ENCODE measurements at regions not wholly inside any gene's neighbourhood (a gene's known extent, or its start where the extent isn't known, plus 50 kb on each side); places are given as distances from the start of the nearest gene placed in this dataset.
"Not testable (repeated sequence)": the region's sequence is repeated elsewhere in the genome, so short reads cannot be mapped to it uniquely, and the experiment has no call there.

- DNase-seq (ENCODE audit: low read depth), result no peak
These were observed 324.0 kb upstream of the ROPN1 start for GRCh38 chr3:124316034-124316287.

GRCh38 chr3:124318014-124318413 is 326.1 kb upstream of the ROPN1 start:
- no peak for DNase-seq (ENCODE audit: low read depth)

DNA sequence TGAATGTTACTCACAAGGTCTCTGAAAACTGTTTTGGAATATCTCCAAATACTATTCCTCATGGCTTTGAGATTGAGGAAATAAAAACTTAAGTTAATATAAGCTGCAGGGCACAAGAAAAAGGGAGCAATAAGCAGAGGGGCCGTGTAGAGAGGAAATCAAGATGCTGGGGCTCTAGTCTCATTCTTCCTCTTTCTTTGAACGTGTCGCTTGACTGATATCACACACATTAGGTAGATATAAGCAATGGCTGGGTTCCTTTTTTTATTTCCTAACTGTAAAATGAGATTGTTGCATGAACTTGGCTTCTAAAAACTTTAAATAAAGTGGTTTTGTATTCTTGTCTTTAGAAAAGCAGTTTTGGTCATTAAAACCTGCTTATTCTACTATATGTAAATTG is 326.7 kb upstream of the ROPN1 start:
- no peak for DNase-seq (ENCODE audit: low read depth)

DNA sequence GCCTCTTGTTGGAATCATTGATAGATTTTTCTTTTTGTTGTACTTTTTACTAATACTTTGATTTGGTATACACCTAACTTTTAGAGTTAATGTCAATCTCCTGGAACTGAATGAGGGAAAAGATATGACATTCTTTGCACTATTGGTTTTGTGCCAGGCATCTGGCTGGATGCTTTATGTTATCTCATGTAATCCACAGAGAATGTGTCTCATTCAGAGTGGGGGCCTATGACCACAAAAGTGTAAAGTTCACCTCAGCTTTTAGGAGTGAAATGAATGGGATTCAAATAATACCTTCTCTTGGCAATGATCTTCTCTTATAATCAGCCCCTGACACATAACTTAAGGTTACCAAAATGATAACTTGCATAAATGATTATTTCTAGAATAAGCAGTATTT is 329.1 kb upstream of the ROPN1 start:
- no peak for DNase-seq (ENCODE audit: low read depth)

GRCh38 chr3:124322309-124322880 is 330.5 kb upstream of the ROPN1 start:
- DNase-seq (ENCODE audit: low read depth), result no peak

- no peak for DNase-seq (ENCODE audit: low read depth)
These were observed 331.0 kb upstream of the ROPN1 start for GRCh38 chr3:124322966-124323365.

DNA sequence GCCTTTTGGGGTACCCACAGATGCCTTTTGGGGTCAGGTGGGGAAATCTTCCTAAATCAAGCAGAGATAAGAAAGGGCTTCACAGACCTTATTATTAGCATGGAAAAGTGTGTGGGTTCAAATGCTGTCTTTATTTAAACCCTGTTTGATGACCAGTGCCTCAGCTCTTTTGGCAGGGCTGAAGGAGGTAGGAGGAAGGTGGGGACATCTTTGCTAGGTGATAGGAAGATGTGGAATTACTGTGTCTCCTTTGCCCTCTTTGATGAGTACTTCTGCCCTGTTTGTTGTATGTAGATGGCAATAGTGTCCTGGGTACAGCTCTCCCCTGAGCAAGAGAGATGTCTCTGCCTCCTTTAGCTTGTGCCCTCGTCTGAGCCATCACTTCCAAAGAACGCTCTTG is 333.3 kb upstream of the ROPN1 start:
- no peak for DNase-seq (ENCODE audit: low read depth)

GRCh38 chr3:124329723-124330122 is 337.8 kb upstream of the ROPN1 start:
- DNase-seq (ENCODE audit: low read depth), result no peak

DNA sequence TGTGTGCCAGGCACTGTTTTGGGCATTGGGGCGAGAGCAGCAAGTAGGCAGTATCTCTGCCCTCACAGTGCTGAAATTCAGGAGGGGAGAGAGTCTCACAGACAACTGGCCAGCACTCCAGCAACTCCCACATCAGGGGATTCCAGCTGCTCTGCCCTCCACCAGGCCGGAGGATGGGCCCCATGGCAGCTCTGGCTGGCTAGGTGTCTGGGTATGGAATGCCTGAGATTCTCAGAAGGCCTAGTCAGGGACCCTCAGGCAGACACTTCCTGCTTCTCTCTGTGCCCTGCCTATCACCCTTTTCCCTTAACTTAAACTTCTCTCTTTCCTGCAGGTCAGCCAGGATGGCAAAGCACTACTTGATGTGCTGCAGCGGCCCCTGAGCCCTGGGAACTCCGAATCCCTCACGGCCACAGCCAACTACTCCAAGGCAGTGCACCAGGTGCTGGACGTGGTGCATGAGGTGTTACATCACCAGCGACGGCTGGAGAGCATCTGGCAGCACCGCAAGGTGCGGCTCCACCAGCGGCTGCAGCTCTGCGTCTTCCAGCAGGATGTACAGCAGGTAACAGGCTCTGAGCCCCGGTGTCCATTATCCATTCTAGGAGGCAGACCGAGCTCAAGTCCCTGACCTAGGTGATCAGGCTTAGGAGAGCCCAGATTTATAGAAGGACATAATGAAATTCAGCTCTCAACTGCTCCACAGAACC is 342.2 kb upstream of the ROPN1 start:
- DNase-seq (ENCODE audit: low read depth), result no peak

- no peak for DNase-seq (ENCODE audit: low read depth)
These were observed 344.2 kb upstream of the ROPN1 start for GRCh38 chr3:124336067-124336656.

DNA sequence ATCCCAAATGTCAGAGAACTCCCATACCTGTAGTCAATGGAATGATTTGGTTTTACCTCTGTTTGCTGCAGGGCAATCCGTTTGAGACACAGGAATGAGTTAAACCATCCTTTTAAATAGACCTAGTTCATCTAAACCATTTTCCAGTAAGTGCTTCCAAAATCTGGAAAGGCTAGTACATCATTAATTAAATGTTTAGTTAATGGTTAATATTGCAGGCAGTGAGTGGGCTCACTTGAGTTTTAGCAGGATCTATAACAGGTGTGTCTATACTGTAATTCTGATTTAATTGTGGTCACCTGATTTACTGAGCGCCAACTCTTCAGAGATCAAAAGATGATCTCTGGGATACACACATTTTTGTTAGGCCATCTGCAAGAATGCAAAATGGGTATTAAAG is 353.9 kb upstream of the ROPN1 start:
- no peak for DNase-seq (ENCODE audit: low read depth)

DNA sequence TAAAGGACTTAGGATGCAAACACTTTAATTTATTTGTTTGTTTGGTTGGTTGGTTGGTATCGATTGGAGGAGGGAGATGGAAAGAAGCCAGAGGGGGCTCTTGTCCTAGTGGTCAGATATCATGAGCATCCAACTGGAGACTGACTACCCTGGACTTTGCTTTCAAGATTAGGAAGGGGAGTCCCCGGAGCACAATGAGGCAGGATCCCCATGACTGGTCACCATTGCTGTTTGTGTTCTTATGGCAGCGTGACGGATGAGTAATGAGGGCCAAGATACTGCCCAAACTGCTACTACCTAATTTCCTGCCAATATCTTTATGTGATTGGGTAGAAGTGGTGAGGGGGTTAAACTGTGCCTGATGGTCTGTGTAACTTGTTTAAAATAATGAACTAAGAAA is 354.6 kb upstream of the ROPN1 start:
- no peak for DNase-seq (ENCODE audit: low read depth)

- DNase-seq (ENCODE audit: low read depth), result no peak
These were observed 355.5 kb upstream of the ROPN1 start for GRCh38 chr3:124347418-124347817.

GRCh38 chr3:124348555-124348954 is 356.6 kb upstream of the ROPN1 start:
- DNase-seq (ENCODE audit: low read depth), result not testable (repeated sequence)

DNA sequence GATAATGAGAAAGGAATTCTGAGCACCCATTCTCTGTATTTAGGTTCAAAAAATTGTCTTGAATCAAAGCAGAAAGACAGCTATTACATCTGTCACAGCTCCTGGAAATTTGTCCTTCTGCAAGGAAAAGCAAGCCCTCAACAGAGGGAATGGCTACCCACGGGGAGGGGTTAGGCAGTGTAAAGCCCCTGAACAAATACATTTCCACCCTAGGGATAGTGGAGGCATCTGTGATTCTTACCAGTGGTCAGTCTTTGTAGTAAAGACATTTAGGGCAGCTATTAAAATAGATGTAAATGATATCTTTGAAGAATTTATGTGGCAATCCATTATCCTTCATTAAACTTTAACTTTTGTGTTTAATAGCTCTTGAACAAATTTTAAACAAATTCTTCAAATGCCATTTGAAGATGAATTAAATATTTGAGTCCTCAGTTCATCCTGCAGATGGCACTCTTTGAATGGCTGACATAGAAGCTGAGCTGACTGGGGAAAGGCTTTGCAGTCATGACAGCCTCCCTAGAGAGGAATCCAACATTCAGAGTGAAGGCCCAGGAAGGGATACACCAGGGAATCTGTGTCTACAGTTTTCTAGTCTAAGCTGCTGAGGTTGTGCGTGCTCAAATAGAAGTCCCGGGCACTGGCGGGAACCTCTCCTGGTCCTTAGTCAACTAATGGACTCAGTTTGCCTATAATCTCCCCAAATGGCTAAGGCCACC is 359.7 kb upstream of the ROPN1 start:
- DNase-seq (ENCODE audit: low read depth), result no peak

GRCh38 chr3:124352149-124352539 is 360.2 kb upstream of the ROPN1 start:
- DNase-seq (ENCODE audit: low read depth), result no peak

- no peak for DNase-seq (ENCODE audit: low read depth)
These were observed 361.8 kb upstream of the ROPN1 start for GRCh38 chr3:124353691-124354090.

- DNase-seq (ENCODE audit: low read depth), result no peak
These were observed 362.2 kb upstream of the ROPN1 start for GRCh38 chr3:124354150-124354549.

GRCh38 chr3:124358156-124358555 is 366.2 kb upstream of the ROPN1 start:
- DNase-seq (ENCODE audit: low read depth), result no peak

DNA sequence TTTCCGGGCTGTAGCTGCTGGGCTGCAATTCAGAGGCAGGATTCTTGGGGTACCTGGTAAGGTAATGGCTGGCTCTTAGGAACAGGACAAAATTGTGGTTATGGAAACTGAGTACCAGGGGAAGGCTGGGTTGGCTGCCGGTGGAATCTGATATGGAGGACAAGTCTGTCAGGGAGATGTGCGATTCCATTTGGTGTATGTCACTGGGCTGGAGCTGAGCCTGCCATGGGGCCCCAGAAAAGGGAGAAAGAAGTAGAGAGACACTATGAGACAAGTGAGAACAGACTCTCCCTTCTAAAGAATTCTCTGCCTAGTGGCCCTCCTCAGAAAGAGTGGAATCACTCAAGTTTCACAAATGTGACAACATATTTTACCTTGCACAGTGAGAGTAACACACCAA is 368.2 kb upstream of the ROPN1 start:
- no peak for DNase-seq (ENCODE audit: low read depth)

DNA sequence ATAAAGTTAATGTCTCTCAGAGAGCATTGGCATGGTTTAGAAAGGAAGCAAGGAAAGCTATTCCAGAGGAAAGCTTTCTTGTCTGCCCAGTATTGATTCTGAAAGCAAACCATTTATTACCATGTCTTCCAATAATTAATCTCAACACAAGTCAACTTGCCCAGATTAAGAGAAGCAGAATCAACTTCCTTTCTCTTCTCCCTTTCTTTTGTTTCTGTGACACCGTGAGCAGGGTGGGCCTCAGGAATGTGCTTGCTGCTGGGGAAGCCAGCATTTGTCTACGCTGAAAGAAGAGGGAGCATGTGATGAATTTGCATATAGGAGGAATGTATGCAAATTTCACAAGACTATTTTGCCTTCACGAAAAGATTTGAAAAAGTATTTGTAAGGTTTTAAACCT is 368.6 kb upstream of the ROPN1 start:
- DNase-seq (ENCODE audit: low read depth), result no peak

DNA sequence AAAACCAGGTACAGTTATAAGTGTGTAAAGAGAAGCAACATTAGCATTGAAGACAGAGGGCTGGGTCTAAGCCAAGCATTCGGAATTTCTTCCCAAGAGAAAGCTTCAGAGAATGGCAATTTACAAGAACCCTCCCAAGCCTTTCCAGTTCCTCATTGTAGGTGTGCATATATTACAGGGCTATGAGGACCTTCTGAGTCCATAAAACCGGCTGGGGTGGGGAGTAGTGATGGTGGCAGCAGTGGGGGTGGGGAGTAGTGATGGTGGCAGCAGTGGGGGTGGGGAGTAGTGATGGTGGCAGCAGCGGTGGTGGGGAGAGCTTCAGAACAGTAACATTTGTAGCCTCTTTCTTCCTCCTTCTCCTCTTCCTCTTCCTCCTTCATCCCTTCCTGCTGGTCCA is 368.7 kb upstream of the UMPS start:
- DNase-seq (ENCODE audit: low read depth), result no peak

GRCh38 chr3:124362455-124362854 is 367.8 kb upstream of the UMPS start:
- no peak for DNase-seq (ENCODE audit: low read depth)

- no peak for DNase-seq (ENCODE audit: low read depth)
These were observed 366.8 kb upstream of the UMPS start for GRCh38 chr3:124363476-124363875.

All from stimulated activated CD8-positive, alpha-beta memory T cell treated with anti-CD3 and anti-CD28 coated beads, Interleukin-15, amount 100 ng/mL, for 24 hours (primary cell).